HG03354 (cell line): ENCODE measurements at regions not wholly inside any gene's neighbourhood (a gene's known extent, or its start where the extent isn't known, plus 50 kb on each side); places are given as distances from the start of the nearest gene placed in this dataset.
"Not testable (repeated sequence)": the region's sequence is repeated elsewhere in the genome, so short reads cannot be mapped to it uniquely, and the experiment has no call there.

Experiments used
- ATAC-seq: cut with Tn5 transposase; IDR thresholded peaks from one replicate; pipeline ENCODE4 v1.9.1; 2021; ENCODE audit warnings: mild to moderate bottlenecking; ENCODE audit not compliant: unreplicated experiment, poor library complexity, severe bottlenecking

GRCh38 chr5:118144540-118144939 lies 843.8 kb downstream of the DTWD2 start:
- ATAC-seq, result no peak

- no peak for ATAC-seq
Measured at GRCh38 chr5:118139361-118139760, 849.0 kb downstream of the DTWD2 start.

GRCh38 chr5:118126159-118126558 lies 862.2 kb downstream of the DTWD2 start:
- no peak for ATAC-seq

GRCh38 chr5:118125687-118126086 lies 862.7 kb downstream of the DTWD2 start:
- no peak for ATAC-seq

GRCh38 chr5:118121258-118121657 lies 867.1 kb downstream of the DTWD2 start:
- no peak for ATAC-seq

- no peak for ATAC-seq
Measured at GRCh38 chr5:118115791-118116190, 872.6 kb downstream of the DTWD2 start.

- ATAC-seq, result no peak
Measured at GRCh38 chr5:118111956-118112355, 876.4 kb downstream of the DTWD2 start.

GRCh38 chr5:118107246-118107645 lies 881.1 kb downstream of the DTWD2 start:
- ATAC-seq, result not testable (repeated sequence)

GRCh38 chr5:118098716-118099115 lies 889.6 kb downstream of the DTWD2 start:
- ATAC-seq, result no peak

- no peak for ATAC-seq
Measured at GRCh38 chr5:118095115-118095514, 893.2 kb downstream of the DTWD2 start.

GRCh38 chr5:118088448-118088847 lies 899.9 kb downstream of the DTWD2 start:
- ATAC-seq, result no peak

- no peak for ATAC-seq
Measured at GRCh38 chr5:118076490-118076889, 911.9 kb downstream of the DTWD2 start.

GRCh38 chr5:118070041-118070440 lies 918.3 kb downstream of the DTWD2 start:
- no peak for ATAC-seq

GRCh38 chr5:118069452-118069851 lies 918.9 kb downstream of the DTWD2 start:
- ATAC-seq, result no peak

GRCh38 chr5:118068886-118069285 lies 919.5 kb downstream of the DTWD2 start:
- no peak for ATAC-seq

GRCh38 chr5:118063836-118064235 lies 924.5 kb downstream of the DTWD2 start:
- ATAC-seq, result not testable (repeated sequence)

GRCh38 chr5:118060833-118061232 lies 927.5 kb downstream of the DTWD2 start:
- no peak for ATAC-seq

GRCh38 chr5:118052503-118052902 lies 935.8 kb downstream of the DTWD2 start:
- ATAC-seq, result no peak

GRCh38 chr5:118044169-118044568 lies 944.2 kb downstream of the DTWD2 start:
- no peak for ATAC-seq

- no peak for ATAC-seq
Measured at GRCh38 chr5:118043531-118043930, 944.8 kb downstream of the DTWD2 start.

GRCh38 chr5:118042076-118042475 lies 946.3 kb downstream of the DTWD2 start:
- no peak for ATAC-seq

GRCh38 chr5:118040496-118040895 lies 947.9 kb downstream of the DTWD2 start:
- no peak for ATAC-seq
